B cell (primary cell): ENCODE measurements at regions not wholly inside any gene's neighbourhood (a gene's known extent, or its start where the extent isn't known, plus 50 kb on each side); places are given as distances from the start of the nearest gene placed in this dataset.

ENCODE experiments used
- ATAC-seq: fragments of 200-7000 bp; cut with Tn5 transposase; one replicate; pipeline ENCODE4 v1.10.0; 2021; ENCODE audit warnings: low read depth, mild to moderate bottlenecking, moderate number of reproducible peaks, moderate library complexity
- CTCF ChIA-PET: fragments of 350-600 bp; sonication (Branson Sonifier 250); formaldehyde crosslinking; loops from one replicate; lab custom pipeline; 2021; ENCODE audit warnings: antibody characterized with exemption, inconsistent platforms; lab: Charles Lee
- POLR2A ChIA-PET: fragments of 350-600 bp; sonication (Branson Sonifier 250); formaldehyde crosslinking; loops from one replicate; lab custom pipeline; 2021; ENCODE audit warnings: antibody characterized with exemption; lab: Charles Lee
- DNase-seq: peaks from one replicate; pipeline ENCODE4 v3.0.0; 2013
- H2AFZ ChIP-seq: 2 replicates; pipeline ENCODE4 v1.6.1; 2012; ENCODE audit warnings: mild to moderate bottlenecking, low read depth, low read length; ENCODE audit not compliant: insufficient read depth, poor library complexity, severe bottlenecking
- H3K27ac ChIP-seq, 2 donors: 1 replicate in 1 of 2; 2 replicates in 1 of 2; pipeline ENCODE4 v1.5.1; 2012 to 2013; ENCODE audit warnings: low read length in 2 of 2, mild to moderate bottlenecking in 2 of 2, moderate library complexity in 1 of 2
- H3K27me3 ChIP-seq, 4 experiments: fragments of 200-600 bp in 1 of 4; sonication (generic) in 1 of 4; replicated peaks in 1 of 4; 1 replicate in 2 of 4; 2 replicates in 2 of 4; pipeline versions ENCODE4 v1.6.1 to v1.7.0; 2013 to 2016; ENCODE audit warnings: low read length in 3 of 4, mild to moderate bottlenecking in 2 of 4, mixed read lengths in 1 of 4, moderate library complexity in 1 of 4; ENCODE audit not compliant: insufficient read depth in 4 of 4, control insufficient read depth in 3 of 4; ENCODE audit errors: control extremely low read depth in 1 of 4
- H3K36me3 ChIP-seq, 2 experiments: replicated peaks in 1 of 2; 1 replicate in 1 of 2; 2 replicates in 1 of 2; pipeline versions ENCODE4 v1.6.1 to v1.7.1; 2013; ENCODE audit warnings: low read length in 1 of 2; ENCODE audit not compliant: insufficient read depth in 2 of 2, control insufficient read depth in 1 of 2; ENCODE audit errors: control extremely low read depth in 1 of 2, extremely low read depth in 1 of 2
- H3K4me1 ChIP-seq, 2 donors: fragments of 200-600 bp in 1 of 2; sonication (generic) in 1 of 2; 1 replicate in 1 of 2; 2 replicates in 1 of 2; pipeline versions ENCODE4 v1.5.1 to v1.6.1; 2013 to 2017; ENCODE audit warnings: low read length in 2 of 2; ENCODE audit not compliant: control insufficient read depth in 2 of 2, insufficient read depth in 2 of 2
- H3K4me2 ChIP-seq: replicated peaks from 2 replicates; pipeline ENCODE3; 2012; ENCODE audit warnings: mild to moderate bottlenecking, low read depth, low read length; ENCODE audit not compliant: poor library complexity, severe bottlenecking
- H3K4me3 ChIP-seq, 5 experiments: fragments of 200-600 bp in 1 of 5; sonication (generic) in 1 of 5; 1 replicate in 3 of 5; 2 replicates in 2 of 5; pipeline versions ENCODE4 v1.5.1 to v1.7.0; 2011 to 2016; ENCODE audit warnings: low read length in 4 of 5, mild to moderate bottlenecking in 4 of 5, low read depth in 2 of 5, control low read depth in 1 of 5, moderate library complexity in 1 of 5; ENCODE audit not compliant: insufficient read depth in 1 of 5; ENCODE audit errors: control extremely low read depth in 1 of 5, extremely low read depth in 1 of 5
- H3K79me2 ChIP-seq: fragments of 200-600 bp; sonication (generic); one replicate; pipeline ENCODE4 v1.6.0; 2016; ENCODE audit warnings: low read length; ENCODE audit not compliant: control insufficient read depth, insufficient read depth
- H3K9ac ChIP-seq: fragments of 200-600 bp; sonication (generic); 2 replicates; pipeline ENCODE4 v1.6.1; 2017; ENCODE audit warnings: mild to moderate bottlenecking, low read length, moderate library complexity
- H3K9me3 ChIP-seq, 3 donors: one replicate each; pipeline versions ENCODE4 v1.6.1 to v1.7.1; 2013; ENCODE audit warnings: low read length in 2 of 3; ENCODE audit not compliant: control insufficient read depth in 2 of 3, insufficient read depth in 1 of 3; ENCODE audit errors: control extremely low read depth in 1 of 3
- H4K20me1 ChIP-seq: 2 replicates; pipeline ENCODE4 v1.6.0; 2012; ENCODE audit warnings: mild to moderate bottlenecking, low read length; ENCODE audit not compliant: insufficient read depth, control insufficient read depth, poor library complexity, severe bottlenecking
- H3K27ac Mint-ChIP-seq: one replicate; pipeline ENCODE4 v1.8.0; 2021; ENCODE audit warnings: mixed read lengths
- H3K27me3 Mint-ChIP-seq: one replicate; pipeline ENCODE4 v1.8.0; 2021; ENCODE audit warnings: mixed read lengths
- H3K4me1 Mint-ChIP-seq: one replicate; pipeline ENCODE4 v1.8.0; 2021; ENCODE audit warnings: mixed read lengths
- H3K4me3 Mint-ChIP-seq: one replicate; pipeline ENCODE4 v1.8.0; 2021; ENCODE audit warnings: mixed read lengths
- H3K9me3 Mint-ChIP-seq: one replicate; pipeline ENCODE4 v1.8.0; 2022; ENCODE audit warnings: mixed read lengths; ENCODE audit not compliant: insufficient read depth
- EZH2 ChIP-seq: IDR thresholded peaks from 2 replicates; pipeline ENCODE4 v1.6.1; 2012; ENCODE audit warnings: borderline replicate concordance, low read depth, mild to moderate bottlenecking, moderate library complexity, low read length; ENCODE audit not compliant: insufficient read depth, poor library complexity, severe bottlenecking
- WGBS: methylation state at CpG from one replicate; pipeline ENCODE4 v1.1.5; 2013; ENCODE audit warnings: missing lambda C conversion rate; ENCODE audit not compliant: insufficient coverage; 5-methylcytosine and 5-hydroxymethylcytosine counted together
- intact Hi-C: fragments of 100-400 bp; cut with micrococcal nuclease; formaldehyde crosslinking; loops from one replicate; pipeline ENCODE4 v1.10.0; 2022
- TF ChIP-seq, protein P1 (sequence below): fragments of 200-600 bp; IDR thresholded peaks from one replicate; pipeline ENCODE4 v1.8.0; 2022; ENCODE audit warnings: antibody characterized with exemption, mild to moderate bottlenecking

DNA sequence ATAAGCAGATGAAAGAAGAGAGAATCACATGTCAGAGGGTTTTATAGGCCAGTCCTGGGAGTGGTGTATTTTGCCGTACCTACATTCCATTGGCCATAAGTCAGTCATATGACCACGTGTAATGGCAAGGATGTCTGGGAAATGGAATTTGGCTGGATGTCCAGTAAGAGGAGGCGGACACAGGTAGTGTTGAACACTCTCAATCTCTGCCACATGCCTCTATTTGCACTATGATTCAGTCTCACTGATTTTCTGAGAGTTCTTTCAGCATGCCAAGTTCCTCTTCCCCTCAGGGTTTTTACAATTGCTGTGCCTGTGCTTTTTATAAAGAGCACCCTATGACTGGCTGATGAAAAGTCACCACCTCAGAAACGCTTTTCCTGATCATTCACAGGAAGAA, 164.2 kb upstream of the GPR101 start:
- intact Hi-C loops = no loop called here
- 100% methylated on average over 1 of the region's 4 CpGs for WGBS
- CTCF ChIA-PET = no interaction called here
- ATAC-seq = no peak
- no peaks in the 10 kb centered on the region for H4K20me1 ChIP-seq
- no peak for DNase-seq
- no peaks in the 10 kb centered on the region for H3K36me3 ChIP-seq
- no peak overlapping the region for H3K27ac ChIP-seq
- Mint-ChIP-seq H3K4me1 (no peaks in the 10 kb centered on the region), H3K9me3 (no peaks in the 10 kb centered on the region), H3K27me3 (no peaks in the 10 kb centered on the region), H3K27ac (no peak overlapping the region), H3K4me3 (no peak overlapping the region)
- H3K9me3 ChIP-seq = no peaks in the 10 kb centered on the region
- H3K9ac ChIP-seq = no peak overlapping the region
- POLR2A ChIA-PET = no interaction called here
- no peaks in the 10 kb centered on the region for H3K79me2 ChIP-seq
- TF ChIP-seq, protein P1, sequence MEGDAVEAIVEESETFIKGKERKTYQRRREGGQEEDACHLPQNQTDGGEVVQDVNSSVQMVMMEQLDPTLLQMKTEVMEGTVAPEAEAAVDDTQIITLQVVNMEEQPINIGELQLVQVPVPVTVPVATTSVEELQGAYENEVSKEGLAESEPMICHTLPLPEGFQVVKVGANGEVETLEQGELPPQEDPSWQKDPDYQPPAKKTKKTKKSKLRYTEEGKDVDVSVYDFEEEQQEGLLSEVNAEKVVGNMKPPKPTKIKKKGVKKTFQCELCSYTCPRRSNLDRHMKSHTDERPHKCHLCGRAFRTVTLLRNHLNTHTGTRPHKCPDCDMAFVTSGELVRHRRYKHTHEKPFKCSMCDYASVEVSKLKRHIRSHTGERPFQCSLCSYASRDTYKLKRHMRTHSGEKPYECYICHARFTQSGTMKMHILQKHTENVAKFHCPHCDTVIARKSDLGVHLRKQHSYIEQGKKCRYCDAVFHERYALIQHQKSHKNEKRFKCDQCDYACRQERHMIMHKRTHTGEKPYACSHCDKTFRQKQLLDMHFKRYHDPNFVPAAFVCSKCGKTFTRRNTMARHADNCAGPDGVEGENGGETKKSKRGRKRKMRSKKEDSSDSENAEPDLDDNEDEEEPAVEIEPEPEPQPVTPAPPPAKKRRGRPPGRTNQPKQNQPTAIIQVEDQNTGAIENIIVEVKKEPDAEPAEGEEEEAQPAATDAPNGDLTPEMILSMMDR = no peak
- TF ChIP-seq EZH2 = no peak
- H3K27me3 ChIP-seq = no peaks in the 10 kb centered on the region
- H3K4me3 ChIP-seq = no peak overlapping the region
- no peak overlapping the region for H2AFZ ChIP-seq
- no peak overlapping the region for H3K4me2 ChIP-seq
- no peaks in the 10 kb centered on the region for H3K4me1 ChIP-seq

DNA sequence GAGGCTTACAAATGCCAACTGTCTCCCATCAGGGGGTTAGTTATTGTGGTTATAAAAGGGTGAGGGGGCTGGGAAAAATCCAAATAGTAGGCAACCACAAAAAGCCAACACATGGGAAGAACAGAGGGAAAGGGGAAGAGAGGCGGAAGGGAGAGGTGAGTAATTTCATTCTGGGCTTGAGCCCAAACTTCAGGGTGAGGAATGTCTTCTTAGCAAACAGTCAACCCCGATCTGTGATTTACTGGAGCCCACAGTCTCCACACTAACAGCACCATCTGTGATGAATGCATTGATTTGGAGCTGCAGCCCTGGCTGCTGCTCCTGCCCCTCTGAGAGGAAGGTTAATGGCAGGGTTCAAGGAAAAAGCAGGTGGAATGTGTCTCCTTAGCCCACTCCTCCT, 162.2 kb upstream of the GPR101 start:
- no peaks in the 10 kb centered on the region for H3K4me1 ChIP-seq
- no peak for TF ChIP-seq EZH2
- TF ChIP-seq, protein P1 = no peak
- ChIA-PET POLR2A (no interaction called here), CTCF (no interaction called here)
- no peak overlapping the region for H3K4me3 ChIP-seq
- Mint-ChIP-seq H3K4me1 (no peaks in the 10 kb centered on the region), H3K27ac (no peak overlapping the region), H3K9me3 (no peaks in the 10 kb centered on the region), H3K4me3 (no peak overlapping the region), H3K27me3 (no peaks in the 10 kb centered on the region)
- ATAC-seq = no peak
- intact Hi-C loops = no loop called here
- no peak overlapping the region for H3K9ac ChIP-seq
- H4K20me1 ChIP-seq = no peaks in the 10 kb centered on the region
- WGBS = no CpG with 5 or more reads among the region's 2 CpGs
- H3K36me3 ChIP-seq = no peaks in the 10 kb centered on the region
- H3K27ac ChIP-seq = no peak overlapping the region
- no peaks in the 10 kb centered on the region for H3K27me3 ChIP-seq
- H2AFZ ChIP-seq = no peak overlapping the region
- no peaks in the 10 kb centered on the region for H3K9me3 ChIP-seq
- no peak for DNase-seq
- no peak overlapping the region for H3K4me2 ChIP-seq
- H3K79me2 ChIP-seq = no peaks in the 10 kb centered on the region
